GM06990 (cell line): ENCODE measurements at regions not wholly inside any gene's neighbourhood (a gene's known extent, or its start where the extent isn't known, plus 50 kb on each side); places are given as distances from the start of the nearest gene placed in this dataset.
"Not testable (repeated sequence)": the region's sequence is repeated elsewhere in the genome, so short reads cannot be mapped to it uniquely, and the experiment has no call there.

Source experiments
- DNase-seq: peaks from one replicate; pipeline ENCODE4 v3.0.0-alpha.2; 2011; ENCODE audit not compliant: insufficient read length; ENCODE audit errors: extremely low read depth
- H3K27me3 ChIP-seq: replicated peaks from 2 replicates; pipeline ENCODE4 v1.6.0; 2011; ENCODE audit warnings: low read length; ENCODE audit not compliant: control insufficient read depth, insufficient read depth
- H3K36me3 ChIP-seq: 2 replicates; pipeline ENCODE4 v1.5.1; 2011; ENCODE audit warnings: low read length; ENCODE audit not compliant: control insufficient read depth, insufficient read depth
- H3K4me3 ChIP-seq: replicated peaks from 2 replicates; pipeline ENCODE4 v1.5.1; 2011; ENCODE audit warnings: low read depth, mild to moderate bottlenecking, control low read depth, low read length
- TF ChIP-seq, protein P1 (sequence below): IDR thresholded peaks from 2 replicates; pipeline ENCODE4 v1.5.1; 2011; ENCODE audit warnings: low read length, control low read depth, mild to moderate bottlenecking, inconsistent platforms; ENCODE audit not compliant: insufficient read depth, poor library complexity, severe bottlenecking

GRCh38 chr10:7108141-7108540 lies 302.7 kb downstream of the SFMBT2 start:
- H3K36me3 ChIP-seq, result no peaks in the 10 kb centered on the region
- H3K4me3 ChIP-seq, result no peak overlapping the region
- no peaks in the 10 kb centered on the region for H3K27me3 ChIP-seq
- DNase-seq, result no peak
- TF ChIP-seq, protein P1, sequence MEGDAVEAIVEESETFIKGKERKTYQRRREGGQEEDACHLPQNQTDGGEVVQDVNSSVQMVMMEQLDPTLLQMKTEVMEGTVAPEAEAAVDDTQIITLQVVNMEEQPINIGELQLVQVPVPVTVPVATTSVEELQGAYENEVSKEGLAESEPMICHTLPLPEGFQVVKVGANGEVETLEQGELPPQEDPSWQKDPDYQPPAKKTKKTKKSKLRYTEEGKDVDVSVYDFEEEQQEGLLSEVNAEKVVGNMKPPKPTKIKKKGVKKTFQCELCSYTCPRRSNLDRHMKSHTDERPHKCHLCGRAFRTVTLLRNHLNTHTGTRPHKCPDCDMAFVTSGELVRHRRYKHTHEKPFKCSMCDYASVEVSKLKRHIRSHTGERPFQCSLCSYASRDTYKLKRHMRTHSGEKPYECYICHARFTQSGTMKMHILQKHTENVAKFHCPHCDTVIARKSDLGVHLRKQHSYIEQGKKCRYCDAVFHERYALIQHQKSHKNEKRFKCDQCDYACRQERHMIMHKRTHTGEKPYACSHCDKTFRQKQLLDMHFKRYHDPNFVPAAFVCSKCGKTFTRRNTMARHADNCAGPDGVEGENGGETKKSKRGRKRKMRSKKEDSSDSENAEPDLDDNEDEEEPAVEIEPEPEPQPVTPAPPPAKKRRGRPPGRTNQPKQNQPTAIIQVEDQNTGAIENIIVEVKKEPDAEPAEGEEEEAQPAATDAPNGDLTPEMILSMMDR, result no peak

DNA sequence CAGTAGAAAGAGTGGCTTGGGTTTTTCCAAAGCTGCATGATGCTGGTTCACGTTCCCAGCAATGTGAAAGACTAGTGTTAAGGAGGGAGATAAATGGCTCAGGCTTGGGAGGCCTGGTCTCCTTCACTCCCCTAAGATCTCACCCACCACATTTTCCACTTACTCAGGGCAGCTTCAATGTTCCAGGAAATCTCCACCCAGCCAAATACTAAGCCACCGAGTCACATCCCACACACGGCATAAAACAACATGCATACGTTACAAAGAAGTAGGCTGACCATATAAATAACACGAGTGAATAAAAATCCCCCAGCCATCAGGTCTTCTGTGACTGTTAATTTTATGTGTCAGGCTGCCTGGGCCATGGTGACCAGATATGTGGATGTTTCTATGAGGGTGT lies 303.5 kb downstream of the SFMBT2 start:
- Histone ChIP-seq H3K36me3 (no peaks in the 10 kb centered on the region), H3K27me3 (no peaks in the 10 kb centered on the region), H3K4me3 (no peak overlapping the region)
- DNase-seq, result no peak
- TF ChIP-seq, protein P1, result no peak

- not testable (repeated sequence) for H3K27me3 ChIP-seq, H3K36me3 ChIP-seq, DNase-seq
These were observed 306.5 kb downstream of the SFMBT2 start for GRCh38 chr10:7104379-7104778.

DNA sequence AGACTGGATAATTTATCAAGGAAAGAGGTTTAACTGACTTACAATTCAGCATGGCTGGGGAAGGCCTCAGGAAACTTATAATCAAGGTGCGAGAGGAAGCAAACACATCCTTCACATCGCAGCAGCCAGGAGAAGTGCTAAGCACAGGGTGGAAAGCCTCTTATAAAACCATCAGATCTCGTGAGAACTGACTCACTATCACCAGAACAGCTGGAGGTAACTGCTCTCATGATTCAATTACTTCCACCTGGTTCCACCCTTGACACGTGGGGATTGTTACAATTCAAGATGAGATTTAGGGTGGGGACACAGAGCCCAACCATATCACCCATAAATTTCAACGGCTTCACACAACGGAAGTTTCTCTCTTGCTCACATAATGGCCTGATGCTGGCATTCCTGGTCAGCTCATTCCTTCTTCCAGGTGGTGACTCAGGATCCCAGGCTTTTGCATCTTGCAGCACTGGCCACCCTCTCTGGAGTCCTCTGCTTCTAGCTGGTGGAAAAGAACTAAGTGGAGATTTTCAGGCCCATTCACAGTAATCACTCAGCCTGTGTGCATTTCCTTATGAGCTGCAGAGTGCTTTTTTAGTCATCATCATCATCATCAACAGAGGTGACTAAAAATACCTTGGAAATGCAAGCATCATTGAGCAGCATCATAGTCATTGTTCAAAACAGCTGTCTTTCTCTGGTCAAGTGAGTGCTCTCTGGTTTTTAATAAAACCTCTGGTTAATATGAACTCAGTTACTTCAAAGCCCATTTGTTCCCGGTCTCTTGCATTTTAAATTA lies 308.1 kb downstream of the SFMBT2 start:
- no peak overlapping the region for H3K4me3 ChIP-seq
- no peaks in the 10 kb centered on the region for H3K36me3 ChIP-seq
- H3K27me3 ChIP-seq, result no peaks in the 10 kb centered on the region; the same call in 1 of the 2 replicates
- TF ChIP-seq, protein P1, result no peak
- peak; percentile 31 for DNase-seq

More at GRCh38 chr10:7104379-7104778, 306.5 kb downstream of the SFMBT2 start:
- not testable (repeated sequence) for H3K4me3 ChIP-seq

GRCh38 chr10:7102084-7102483 lies 308.8 kb downstream of the SFMBT2 start:
- Histone ChIP-seq H3K36me3 (no peaks in the 10 kb centered on the region), H3K27me3 (no peaks in the 10 kb centered on the region; the same call in 1 of the 2 replicates), H3K4me3 (no peak overlapping the region)
- DNase-seq, result no peak
- TF ChIP-seq, protein P1, result no peak

- TF ChIP-seq, protein P1, result no peak
- Histone ChIP-seq H3K36me3 (no peaks in the 10 kb centered on the region), H3K4me3 (no peak overlapping the region), H3K27me3 (no peaks in the 10 kb centered on the region; the same call in 1 of the 2 replicates)
- no peak for DNase-seq
These were observed 309.4 kb downstream of the SFMBT2 start for GRCh38 chr10:7101451-7101850.
